ENCODE measurements at regions not wholly inside any gene's neighbourhood (a gene's known extent, or its start where the extent isn't known, plus 50 kb on each side); places are given as distances from the start of the nearest gene placed in this dataset.

- TF ChIP-seq POLR2A (IDR thresholded peaks at IDR 0.05; ENCODE audit: low read length) (no peak), GATA1 (IDR thresholded peaks at IDR 0.05; ENCODE audit: low read depth, low read length) (no peak)
Observed at GRCh38 chr18:34608064-34608463, 102.0 kb upstream of the DTNA start.

All from erythroblast (primary cell).